H9 (cell line): ENCODE measurements at regions not wholly inside any gene's neighbourhood (a gene's known extent, or its start where the extent isn't known, plus 50 kb on each side); places are given as distances from the start of the nearest gene placed in this dataset.

Source experiments
- DNase-seq: peaks from one replicate; pipeline ENCODE4 v3.0.0-alpha.2; 2017
- H2AFZ ChIP-seq: one replicate; pipeline ENCODE4 v1.6.1; 2013; ENCODE audit warnings: mild to moderate bottlenecking, low read length, control low read depth, moderate library complexity
- H2AK5ac ChIP-seq: 2 replicates; pipeline ENCODE4 v1.6.1; 2013; ENCODE audit warnings: low read length, control low read depth, mixed read lengths; ENCODE audit not compliant: insufficient read length
- H2BK120ac ChIP-seq: one replicate; pipeline ENCODE4 v1.6.1; 2013; ENCODE audit warnings: low read depth, mild to moderate bottlenecking, low read length, control low read depth, inconsistent platforms; ENCODE audit not compliant: poor library complexity, severe bottlenecking
- H2BK12ac ChIP-seq: 2 replicates; pipeline ENCODE4 v1.6.1; 2013; ENCODE audit warnings: low read length, control low read depth, mixed read lengths, low read depth; ENCODE audit not compliant: insufficient read length
- H2BK15ac ChIP-seq: 2 replicates; pipeline ENCODE4 v1.6.1; 2013; ENCODE audit warnings: low read depth, low read length, control low read depth
- H2BK20ac ChIP-seq: one replicate; pipeline ENCODE4 v1.6.1; 2013; ENCODE audit warnings: low read depth, mild to moderate bottlenecking, low read length, control low read depth, inconsistent platforms; ENCODE audit not compliant: poor library complexity, severe bottlenecking
- H2BK5ac ChIP-seq: 2 replicates; pipeline ENCODE4 v1.6.1; 2013; ENCODE audit warnings: low read length, control low read depth, mixed read lengths; ENCODE audit not compliant: insufficient read length
- H3K14ac ChIP-seq: 2 replicates; pipeline ENCODE4 v1.6.1; 2013; ENCODE audit warnings: low read length, control low read depth; ENCODE audit not compliant: insufficient read depth
- H3K18ac ChIP-seq: 2 replicates; pipeline ENCODE4 v1.6.1; 2013; ENCODE audit warnings: low read depth, mild to moderate bottlenecking, mixed read lengths, low read length, control low read depth; ENCODE audit not compliant: insufficient read length
- H3K23ac ChIP-seq: 2 replicates; pipeline ENCODE4 v1.6.1; 2013; ENCODE audit warnings: low read length, control low read depth, mixed read lengths, low read depth; ENCODE audit not compliant: insufficient read length
- H3K23me2 ChIP-seq: 2 replicates; pipeline ENCODE4 v1.6.1; 2013; ENCODE audit warnings: low read depth, mild to moderate bottlenecking, mixed read lengths, low read length, control low read depth; ENCODE audit not compliant: insufficient read length, poor library complexity, severe bottlenecking
- H3K27ac ChIP-seq: 2 replicates; pipeline ENCODE4 v1.5.1; 2013; ENCODE audit warnings: low read length, control low read depth, mixed read lengths, low read depth; ENCODE audit not compliant: insufficient read length
- H3K27me3 ChIP-seq: 2 replicates; pipeline ENCODE4 v1.6.1; 2013; ENCODE audit warnings: low read length, control low read depth, inconsistent platforms; ENCODE audit not compliant: insufficient read depth
- H3K4ac ChIP-seq: 2 replicates; pipeline ENCODE4 v1.6.1; 2013; ENCODE audit warnings: low read depth, mild to moderate bottlenecking, control low read depth, inconsistent platforms, low read length, moderate library complexity
- H3K4me1 ChIP-seq: 2 replicates; pipeline ENCODE4 v1.6.1; 2013; ENCODE audit warnings: low read length, control low read depth, inconsistent platforms; ENCODE audit not compliant: insufficient read depth
- H3K4me2 ChIP-seq: 2 replicates; pipeline ENCODE4 v1.6.1; 2013; ENCODE audit warnings: low read length, control low read depth, mixed read lengths; ENCODE audit not compliant: insufficient read length, insufficient read depth
- H3K56ac ChIP-seq: 2 replicates; pipeline ENCODE4 v1.6.1; 2013; ENCODE audit warnings: low read depth, mild to moderate bottlenecking, mixed read lengths, low read length, control low read depth; ENCODE audit not compliant: insufficient read length
- H3K79me1 ChIP-seq: 2 replicates; pipeline ENCODE4 v1.6.1; 2013; ENCODE audit warnings: low read depth, mild to moderate bottlenecking, moderate library complexity, low read length, control low read depth, inconsistent platforms; ENCODE audit not compliant: insufficient read depth, poor library complexity, severe bottlenecking
- H3K79me2 ChIP-seq: 2 replicates; pipeline ENCODE4 v1.6.1; 2013; ENCODE audit warnings: low read length, control low read depth, inconsistent platforms; ENCODE audit not compliant: insufficient read depth
- H3K9ac ChIP-seq: 2 replicates; pipeline ENCODE4 v1.6.1; 2013; ENCODE audit warnings: low read length, control low read depth, mixed read lengths; ENCODE audit not compliant: insufficient read length; ENCODE audit errors: extremely low read depth
- H3K9me3 ChIP-seq: one replicate; pipeline ENCODE4 v1.6.1; 2013; ENCODE audit warnings: low read depth, low read length, inconsistent platforms; ENCODE audit not compliant: control insufficient read depth
- H3T11ph ChIP-seq: one replicate; pipeline ENCODE4 v1.6.1; 2013; ENCODE audit warnings: mild to moderate bottlenecking, low read length, control low read depth, inconsistent platforms
- H4K20me1 ChIP-seq: one replicate; pipeline ENCODE4 v1.6.1; 2013; ENCODE audit not compliant: control insufficient read depth, insufficient read length, insufficient read depth
- H4K5ac ChIP-seq: 2 replicates; pipeline ENCODE4 v1.6.1; 2013; ENCODE audit warnings: low read depth, mild to moderate bottlenecking, mixed read lengths, low read length, control low read depth; ENCODE audit not compliant: insufficient read length
- H4K8ac ChIP-seq: replicated peaks from 2 replicates; pipeline ENCODE4 v1.6.1; 2013; ENCODE audit warnings: low read length, control low read depth, mixed read lengths, low read depth; ENCODE audit not compliant: insufficient read length
- H4K91ac ChIP-seq: 2 replicates; pipeline ENCODE4 v1.6.1; 2013; ENCODE audit warnings: low read depth, mild to moderate bottlenecking, moderate library complexity, mixed read lengths, low read length, control low read depth; ENCODE audit not compliant: insufficient read length
- H3K27ac Mint-ChIP-seq, 3 experiments: 2 replicates in 2 of 3; 3 replicates in 1 of 3; pipeline ENCODE4 v1.8.0; 2020 to 2021; ENCODE audit warnings: mixed read lengths in 3 of 3, mild to moderate bottlenecking in 1 of 3, moderate library complexity in 1 of 3
- H3K27me3 Mint-ChIP-seq: 2 replicates; pipeline ENCODE4 v1.8.0; 2021; ENCODE audit warnings: low read depth, mild to moderate bottlenecking, moderate library complexity, mixed read lengths
- H3K36me3 Mint-ChIP-seq, 3 experiments: 2 replicates in 2 of 3; 3 replicates in 1 of 3; pipeline ENCODE4 v1.8.0; 2020 to 2021; ENCODE audit warnings: low read depth in 3 of 3, mixed read lengths in 3 of 3; ENCODE audit not compliant: insufficient read depth in 1 of 3
- H3K4me1 Mint-ChIP-seq, 2 experiments: 2 replicates each; pipeline ENCODE4 v1.8.0; 2020; ENCODE audit warnings: mixed read lengths in 2 of 2
- H3K4me3 Mint-ChIP-seq, 2 experiments: 2 replicates in 1 of 2; 3 replicates in 1 of 2; pipeline ENCODE4 v1.8.0; 2020 to 2021; ENCODE audit warnings: mild to moderate bottlenecking in 2 of 2, mixed read lengths in 2 of 2, moderate library complexity in 1 of 2
- H3K9me3 Mint-ChIP-seq, 2 experiments: 2 replicates in 1 of 2; 3 replicates in 1 of 2; pipeline ENCODE4 v1.8.0; 2020; ENCODE audit warnings: mild to moderate bottlenecking in 2 of 2, mixed read lengths in 2 of 2, moderate library complexity in 1 of 2
- CTCF ChIP-seq: fragments of 200-600 bp; sonication (generic); conservative IDR thresholded peaks from 3 replicates; pipeline ENCODE4 v1.8.0; 2021; ENCODE audit warnings: antibody characterized with exemption, mild to moderate bottlenecking
- WGBS: extraction: QIAGEN DNeasy Blood & Tissue Kit; methylation state at CpG from one replicate; pipeline ENCODE4 v1.1.7; 2013; ENCODE audit warnings: missing lambda C conversion rate, low lambda C conversion rate, mixed read lengths; ENCODE audit not compliant: insufficient read length; ENCODE audit errors: extremely low coverage; 5-methylcytosine and 5-hydroxymethylcytosine counted together

- Histone ChIP-seq H3T11ph (no peak overlapping the region), H3K4me1 (no peaks in the 10 kb centered on the region), H3K9me3 (no peaks in the 10 kb centered on the region), H3K23ac (no peak overlapping the region), H3K79me1 (no peaks in the 10 kb centered on the region), H4K91ac (no peak overlapping the region), H4K8ac (no peak overlapping the region), H4K5ac (no peak overlapping the region), H3K9ac (no peak overlapping the region), H3K4ac (no peak overlapping the region), H3K27me3 (no peaks in the 10 kb centered on the region), H2BK20ac (no peak overlapping the region), H3K27ac (no peak overlapping the region), H2BK120ac (no peak overlapping the region), H2AFZ (no peak overlapping the region), H3K4me2 (no peak overlapping the region), H3K79me2 (no peaks in the 10 kb centered on the region), H4K20me1 (no peaks in the 10 kb centered on the region), H3K23me2 (no peaks in the 10 kb centered on the region), H2BK15ac (no peak overlapping the region), H3K56ac (no peak overlapping the region), H2BK12ac (no peak overlapping the region), H2AK5ac (no peak overlapping the region), H2BK5ac (no peak overlapping the region), H3K14ac (no peak overlapping the region), H3K18ac (no peak overlapping the region)
- Mint-ChIP-seq H3K36me3 (peaks cover 0 to 5% (median 0%) of the 10 kb centered on the region in 3 experiments; a peak in 2 of 7 replicates), H3K27ac (no peak overlapping the region), H3K4me3 (no peak overlapping the region), H3K27me3 (peaks cover 4% of the 10 kb centered on the region), H3K4me1 (no peaks in the 10 kb centered on the region), H3K9me3 (peaks cover 3 to 11% of the 10 kb centered on the region in 2 experiments; a peak in 3 of 5 replicates)
- WGBS, result no CpG with 5 or more reads among the region's 4 CpGs
- no peak for DNase-seq
- no peak for TF ChIP-seq CTCF
These were observed 210.5 kb upstream of the ANKH start for GRCh38 chr5:15082096-15082495.
